HT-29 (cell line): ENCODE measurements at regions not wholly inside any gene's neighbourhood (a gene's known extent, or its start where the extent isn't known, plus 50 kb on each side); places are given as distances from the start of the nearest gene placed in this dataset.
"Not testable (repeated sequence)": the region's sequence is repeated elsewhere in the genome, so short reads cannot be mapped to it uniquely, and the experiment has no call there.

Experiments
- DNase-seq: peaks from one replicate; pipeline ENCODE4 v3.0.0-alpha.2; 2015; ENCODE audit warnings: low spot score

- no peak for DNase-seq
Measured at GRCh38 chr5:67880876-67881275, 334.7 kb upstream of the PIK3R1 start.

- DNase-seq: peak; percentile 85
Measured at GRCh38 chr5:67880511-67880805, 335.1 kb upstream of the PIK3R1 start.

GRCh38 chr5:67879620-67880510, 335.7 kb upstream of the PIK3R1 start:
- DNase-seq: peak; percentile 88

GRCh38 chr5:67878933-67879332, 336.6 kb upstream of the PIK3R1 start:
- no peak for DNase-seq

- DNase-seq: no peak
Measured at GRCh38 chr5:67876371-67876770, 339.2 kb upstream of the PIK3R1 start.

GRCh38 chr5:67875601-67876000, 340.0 kb upstream of the PIK3R1 start:
- no peak for DNase-seq

GRCh38 chr5:67873935-67874334, 341.6 kb upstream of the PIK3R1 start:
- no peak for DNase-seq

- no peak for DNase-seq
Measured at GRCh38 chr5:67870662-67871061, 344.9 kb upstream of the PIK3R1 start.

- DNase-seq: not testable (repeated sequence)
Measured at GRCh38 chr5:67864335-67864734, 351.2 kb upstream of the PIK3R1 start.

GRCh38 chr5:67858471-67859031, 357.0 kb upstream of the PIK3R1 start:
- DNase-seq: no peak

GRCh38 chr5:67857502-67857901, 358.1 kb upstream of the PIK3R1 start:
- DNase-seq: no peak

GRCh38 chr5:67855523-67855922, 360.0 kb upstream of the PIK3R1 start:
- no peak for DNase-seq

GRCh38 chr5:67850906-67851305, 364.6 kb upstream of the PIK3R1 start:
- not testable (repeated sequence) for DNase-seq

GRCh38 chr5:67844924-67845323, 370.6 kb upstream of the PIK3R1 start:
- no peak for DNase-seq

- no peak for DNase-seq
Measured at GRCh38 chr5:67842806-67843205, 372.8 kb upstream of the PIK3R1 start.

- DNase-seq: not testable (repeated sequence)
Measured at GRCh38 chr5:67837225-67837624, 378.3 kb upstream of the PIK3R1 start.

GRCh38 chr5:67836496-67836895, 379.1 kb upstream of the PIK3R1 start:
- not testable (repeated sequence) for DNase-seq

- no peak for DNase-seq
Measured at GRCh38 chr5:67831048-67831447, 384.5 kb upstream of the PIK3R1 start.

GRCh38 chr5:67827541-67827940, 388.0 kb upstream of the PIK3R1 start:
- DNase-seq: no peak

- no peak for DNase-seq
Measured at GRCh38 chr5:67824852-67825251, 390.7 kb upstream of the PIK3R1 start.

GRCh38 chr5:67817652-67818051, 397.9 kb upstream of the PIK3R1 start:
- no peak for DNase-seq

- DNase-seq: no peak
Measured at GRCh38 chr5:67816456-67816855, 399.1 kb upstream of the PIK3R1 start.
